ENCODE measurements at regions not wholly inside any gene's neighbourhood (a gene's known extent, or its start where the extent isn't known, plus 50 kb on each side); places are given as distances from the start of the nearest gene placed in this dataset.

GRCh38 chr5:137808503-137809135 is 54.5 kb upstream of the HNRNPA0 start:
- DNase-seq: no peak

- peak in 1 of 2 donors; percentile 44 for DNase-seq
These were observed 52.3 kb upstream of the MYOT start for GRCh38 chr5:137815202-137815990.
